ENCODE measurements at regions not wholly inside any gene's neighbourhood (a gene's known extent, or its start where the extent isn't known, plus 50 kb on each side); places are given as distances from the start of the nearest gene placed in this dataset.

DNA sequence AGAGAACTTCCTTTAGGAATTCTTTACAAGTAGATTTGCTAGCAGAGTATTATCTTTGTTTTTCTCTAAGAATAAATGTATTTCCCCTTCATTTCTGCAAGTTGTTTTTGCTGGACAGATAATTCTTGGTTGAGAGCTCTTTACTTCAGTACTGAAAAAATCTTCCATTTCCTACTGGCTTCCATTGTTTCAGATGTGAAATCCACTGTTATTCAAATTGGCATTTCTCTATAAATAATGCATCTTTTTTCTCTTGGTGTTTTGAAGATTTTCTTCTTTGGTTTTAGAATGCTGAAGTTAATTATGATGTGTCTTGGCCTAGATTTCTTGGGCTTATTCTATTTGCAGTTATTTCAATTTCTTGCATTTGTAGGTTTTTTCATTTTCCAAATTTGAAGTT lies 270.0 kb upstream of the GYPC start:
- TF ChIP-seq POLR2AphosphoS5 (IDR thresholded peaks at IDR 0.05; ENCODE audit: low read depth): no peak
- TF ChIP-seq, protein P1, sequence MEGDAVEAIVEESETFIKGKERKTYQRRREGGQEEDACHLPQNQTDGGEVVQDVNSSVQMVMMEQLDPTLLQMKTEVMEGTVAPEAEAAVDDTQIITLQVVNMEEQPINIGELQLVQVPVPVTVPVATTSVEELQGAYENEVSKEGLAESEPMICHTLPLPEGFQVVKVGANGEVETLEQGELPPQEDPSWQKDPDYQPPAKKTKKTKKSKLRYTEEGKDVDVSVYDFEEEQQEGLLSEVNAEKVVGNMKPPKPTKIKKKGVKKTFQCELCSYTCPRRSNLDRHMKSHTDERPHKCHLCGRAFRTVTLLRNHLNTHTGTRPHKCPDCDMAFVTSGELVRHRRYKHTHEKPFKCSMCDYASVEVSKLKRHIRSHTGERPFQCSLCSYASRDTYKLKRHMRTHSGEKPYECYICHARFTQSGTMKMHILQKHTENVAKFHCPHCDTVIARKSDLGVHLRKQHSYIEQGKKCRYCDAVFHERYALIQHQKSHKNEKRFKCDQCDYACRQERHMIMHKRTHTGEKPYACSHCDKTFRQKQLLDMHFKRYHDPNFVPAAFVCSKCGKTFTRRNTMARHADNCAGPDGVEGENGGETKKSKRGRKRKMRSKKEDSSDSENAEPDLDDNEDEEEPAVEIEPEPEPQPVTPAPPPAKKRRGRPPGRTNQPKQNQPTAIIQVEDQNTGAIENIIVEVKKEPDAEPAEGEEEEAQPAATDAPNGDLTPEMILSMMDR (conservative IDR thresholded peaks at IDR 0.05; ENCODE audit: low read depth in 2 of 2): no peak
